HG03354 (cell line): ENCODE measurements at regions not wholly inside any gene's neighbourhood (a gene's known extent, or its start where the extent isn't known, plus 50 kb on each side); places are given as distances from the start of the nearest gene placed in this dataset.

Source experiments
- ATAC-seq: cut with Tn5 transposase; IDR thresholded peaks from one replicate; pipeline ENCODE4 v1.9.1; 2021; ENCODE audit warnings: mild to moderate bottlenecking; ENCODE audit not compliant: unreplicated experiment, poor library complexity, severe bottlenecking

- no peak for ATAC-seq
Observed at GRCh38 chr1:191096405-191096804, 618.7 kb upstream of the BRINP3 start.

- no peak for ATAC-seq
Observed at GRCh38 chr1:191099696-191100095, 622.0 kb upstream of the BRINP3 start.

GRCh38 chr1:191101960-191102359 lies 624.3 kb upstream of the BRINP3 start:
- ATAC-seq, result no peak

- no peak for ATAC-seq
Observed at GRCh38 chr1:191125950-191126349, 648.3 kb upstream of the BRINP3 start.

GRCh38 chr1:191134796-191135195 lies 657.1 kb upstream of the BRINP3 start:
- no peak for ATAC-seq

GRCh38 chr1:191140038-191140437 lies 662.4 kb upstream of the BRINP3 start:
- no peak for ATAC-seq

GRCh38 chr1:191142748-191143147 lies 665.1 kb upstream of the BRINP3 start:
- no peak for ATAC-seq

- ATAC-seq, result no peak
Observed at GRCh38 chr1:191145834-191146233, 668.2 kb upstream of the BRINP3 start.

GRCh38 chr1:191151321-191151807 lies 673.7 kb upstream of the BRINP3 start:
- no peak for ATAC-seq

- ATAC-seq, result no peak
Observed at GRCh38 chr1:191152776-191153175, 675.1 kb upstream of the BRINP3 start.

- ATAC-seq, result no peak
Observed at GRCh38 chr1:191155178-191155577, 677.5 kb upstream of the BRINP3 start.

- no peak for ATAC-seq
Observed at GRCh38 chr1:191160837-191161236, 683.2 kb upstream of the BRINP3 start.

- ATAC-seq, result no peak
Observed at GRCh38 chr1:191162762-191163161, 685.1 kb upstream of the BRINP3 start.

GRCh38 chr1:191163621-191164020 lies 686.0 kb upstream of the BRINP3 start:
- no peak for ATAC-seq

- ATAC-seq, result peak; percentile 98
Observed at GRCh38 chr1:191174298-191174697, 696.6 kb upstream of the BRINP3 start.

GRCh38 chr1:191176131-191176530 lies 698.5 kb upstream of the BRINP3 start:
- no peak for ATAC-seq

GRCh38 chr1:191206513-191207207 lies 729.0 kb upstream of the BRINP3 start:
- ATAC-seq, result peak; percentile 42

GRCh38 chr1:191222206-191222605 lies 744.5 kb upstream of the BRINP3 start:
- ATAC-seq, result no peak

- no peak for ATAC-seq
Observed at GRCh38 chr1:191240925-191241324, 763.3 kb upstream of the BRINP3 start.

GRCh38 chr1:191255354-191256054 lies 777.8 kb upstream of the BRINP3 start:
- peak; percentile 72 for ATAC-seq

- ATAC-seq, result no peak
Observed at GRCh38 chr1:191256917-191257316, 779.3 kb upstream of the BRINP3 start.
